ENCODE measurements at regions not wholly inside any gene's neighbourhood (a gene's known extent, or its start where the extent isn't known, plus 50 kb on each side); places are given as distances from the start of the nearest gene placed in this dataset.

DNA sequence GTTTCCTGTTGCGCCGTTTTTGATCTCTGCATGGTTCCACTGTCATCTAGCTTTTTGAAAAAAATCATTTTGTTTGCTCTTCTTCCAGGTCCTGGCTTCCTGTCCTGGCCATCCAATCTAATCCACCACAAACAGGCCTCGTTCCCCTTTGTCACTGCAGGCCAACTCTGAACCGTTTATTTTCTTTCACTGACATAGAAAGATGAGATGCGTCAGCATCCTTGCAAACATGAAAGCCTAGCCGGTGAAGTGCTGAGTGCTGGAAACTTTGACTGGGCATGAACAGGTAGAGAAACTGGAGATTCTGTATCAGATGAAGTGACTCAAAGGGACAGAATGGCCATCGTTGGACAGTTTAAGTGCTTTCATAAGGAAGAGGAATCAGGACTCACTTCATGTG lies 1247.8 kb downstream of the TYW1 start:
- TF ChIP-seq POLR2AphosphoS5 (IDR thresholded peaks at IDR 0.05) = no peak
- TF ChIP-seq, protein P1, sequence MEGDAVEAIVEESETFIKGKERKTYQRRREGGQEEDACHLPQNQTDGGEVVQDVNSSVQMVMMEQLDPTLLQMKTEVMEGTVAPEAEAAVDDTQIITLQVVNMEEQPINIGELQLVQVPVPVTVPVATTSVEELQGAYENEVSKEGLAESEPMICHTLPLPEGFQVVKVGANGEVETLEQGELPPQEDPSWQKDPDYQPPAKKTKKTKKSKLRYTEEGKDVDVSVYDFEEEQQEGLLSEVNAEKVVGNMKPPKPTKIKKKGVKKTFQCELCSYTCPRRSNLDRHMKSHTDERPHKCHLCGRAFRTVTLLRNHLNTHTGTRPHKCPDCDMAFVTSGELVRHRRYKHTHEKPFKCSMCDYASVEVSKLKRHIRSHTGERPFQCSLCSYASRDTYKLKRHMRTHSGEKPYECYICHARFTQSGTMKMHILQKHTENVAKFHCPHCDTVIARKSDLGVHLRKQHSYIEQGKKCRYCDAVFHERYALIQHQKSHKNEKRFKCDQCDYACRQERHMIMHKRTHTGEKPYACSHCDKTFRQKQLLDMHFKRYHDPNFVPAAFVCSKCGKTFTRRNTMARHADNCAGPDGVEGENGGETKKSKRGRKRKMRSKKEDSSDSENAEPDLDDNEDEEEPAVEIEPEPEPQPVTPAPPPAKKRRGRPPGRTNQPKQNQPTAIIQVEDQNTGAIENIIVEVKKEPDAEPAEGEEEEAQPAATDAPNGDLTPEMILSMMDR (IDR thresholded peaks at IDR 0.05) = no peak
